Activated naive CD8-positive, alpha-beta T cell treated with anti-CD3 and anti-CD28 coated beads for 36 hours (primary cell): ENCODE measurements at regions not wholly inside any gene's neighbourhood (a gene's known extent, or its start where the extent isn't known, plus 50 kb on each side); places are given as distances from the start of the nearest gene placed in this dataset.
A peak's percentile ranks its signal among the peaks of the same experiment; 100 is the strongest.
"Not testable (repeated sequence)": the region's sequence is repeated elsewhere in the genome, so short reads cannot be mapped to it uniquely, and the experiment has no call there.

Source experiments
- DNase-seq: peaks from one replicate; pipeline ENCODE4 v3.0.0; 2021
- H3K27ac Mint-ChIP-seq: one replicate; pipeline ENCODE4 v1.8.0; 2022; ENCODE audit warnings: mild to moderate bottlenecking, moderate library complexity, mixed read lengths
- H3K27me3 Mint-ChIP-seq: one replicate; pipeline ENCODE4 v1.8.0; 2022; ENCODE audit warnings: mild to moderate bottlenecking, mixed read lengths
- H3K36me3 Mint-ChIP-seq: one replicate; pipeline ENCODE4 v1.8.0; 2021; ENCODE audit warnings: mild to moderate bottlenecking, mixed read lengths
- H3K4me1 Mint-ChIP-seq: one replicate; pipeline ENCODE4 v1.8.0; 2021; ENCODE audit warnings: mixed read lengths
- H3K4me3 Mint-ChIP-seq: one replicate; pipeline ENCODE4 v1.8.0; 2022; ENCODE audit warnings: mild to moderate bottlenecking, moderate library complexity, mixed read lengths
- H3K9me3 Mint-ChIP-seq: one replicate; pipeline ENCODE4 v1.8.0; 2022; ENCODE audit warnings: mixed read lengths

DNA sequence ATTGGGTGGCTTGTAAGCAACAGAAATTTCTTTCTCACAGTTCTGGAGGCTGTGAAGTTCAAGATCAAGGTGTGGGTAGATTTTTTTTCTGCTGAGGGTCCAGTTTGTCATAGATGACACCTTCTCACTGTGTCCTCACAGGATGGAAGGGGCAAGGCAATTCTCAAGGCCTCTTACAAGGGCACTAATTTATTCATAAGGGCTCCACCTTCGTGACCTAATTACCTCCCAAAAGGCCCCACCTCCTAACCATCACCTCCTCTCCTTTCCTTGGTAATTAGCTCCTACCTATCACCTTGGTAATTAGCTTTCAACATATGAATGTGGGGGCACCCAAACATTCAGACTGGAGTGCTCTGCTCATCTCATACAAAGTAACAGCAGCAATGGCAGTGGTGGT is 92.3 kb upstream of the CD44 start:
- Mint-ChIP-seq H3K36me3 (peaks cover 35% of the 10 kb centered on the region), H3K9me3 (peaks cover 15% of the 10 kb centered on the region), H3K4me1 (peaks cover 72% of the 10 kb centered on the region), H3K27ac (peak overlapping the region; percentile 85), H3K4me3 (no peak overlapping the region), H3K27me3 (no peaks in the 10 kb centered on the region)
- DNase-seq, result no peak

GRCh38 chr11:35047179-35047578 is 91.8 kb upstream of the CD44 start:
- Mint-ChIP-seq H3K4me1 (peaks cover 67% of the 10 kb centered on the region), H3K4me3 (peak overlapping the region; percentile 38), H3K36me3 (peaks cover 35% of the 10 kb centered on the region), H3K27me3 (no peaks in the 10 kb centered on the region), H3K27ac (peak overlapping the region; percentile 85), H3K9me3 (peaks cover 15% of the 10 kb centered on the region)
- no peak for DNase-seq

GRCh38 chr11:35047769-35048168 is 91.2 kb upstream of the CD44 start:
- no peak for DNase-seq
- Mint-ChIP-seq H3K4me3 (no peak overlapping the region), H3K9me3 (peaks cover 17% of the 10 kb centered on the region), H3K27ac (peak overlapping the region; percentile 85), H3K4me1 (peaks cover 66% of the 10 kb centered on the region), H3K36me3 (peaks cover 37% of the 10 kb centered on the region), H3K27me3 (no peaks in the 10 kb centered on the region)

DNA sequence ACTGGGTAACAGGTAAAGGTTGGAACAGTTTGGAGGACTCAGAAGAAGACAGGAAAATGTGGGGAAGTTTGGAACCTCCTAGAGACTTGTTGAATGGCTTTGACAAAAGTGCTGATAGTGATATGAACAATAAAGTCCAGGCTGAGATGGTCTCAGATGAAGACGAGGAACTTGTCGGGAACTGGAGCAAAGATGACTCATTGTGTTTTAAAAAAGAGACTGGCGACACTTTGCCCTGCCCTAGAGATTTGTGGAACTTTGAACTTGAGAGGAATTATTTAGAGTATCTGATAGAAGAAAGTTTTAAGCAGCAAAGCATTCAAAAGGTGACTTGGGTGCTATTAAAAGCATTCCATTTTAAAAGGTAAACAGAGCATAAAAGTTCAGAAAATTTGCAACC is 90.6 kb upstream of the CD44 start:
- H3K27me3 Mint-ChIP-seq, DNase-seq, H3K4me3 Mint-ChIP-seq: not testable (repeated sequence)
- Mint-ChIP-seq H3K36me3 (peaks cover 37% of the 10 kb centered on the region), H3K4me1 (peaks cover 66% of the 10 kb centered on the region), H3K27ac (peak overlapping the region; percentile 85), H3K9me3 (peaks cover 17% of the 10 kb centered on the region)

GRCh38 chr11:35049859-35050531 is 89.0 kb upstream of the CD44 start:
- peak overlapping the region; percentile 68 for H3K4me3 Mint-ChIP-seq
- peaks cover 17% of the 10 kb centered on the region for H3K9me3 Mint-ChIP-seq
- peaks cover 37% of the 10 kb centered on the region for H3K36me3 Mint-ChIP-seq
- DNase-seq, result no peak
- H3K27me3 Mint-ChIP-seq, result no peaks in the 10 kb centered on the region
- peak overlapping the region; percentile 83 for H3K27ac Mint-ChIP-seq
- peaks cover 62% of the 10 kb centered on the region for H3K4me1 Mint-ChIP-seq

DNA sequence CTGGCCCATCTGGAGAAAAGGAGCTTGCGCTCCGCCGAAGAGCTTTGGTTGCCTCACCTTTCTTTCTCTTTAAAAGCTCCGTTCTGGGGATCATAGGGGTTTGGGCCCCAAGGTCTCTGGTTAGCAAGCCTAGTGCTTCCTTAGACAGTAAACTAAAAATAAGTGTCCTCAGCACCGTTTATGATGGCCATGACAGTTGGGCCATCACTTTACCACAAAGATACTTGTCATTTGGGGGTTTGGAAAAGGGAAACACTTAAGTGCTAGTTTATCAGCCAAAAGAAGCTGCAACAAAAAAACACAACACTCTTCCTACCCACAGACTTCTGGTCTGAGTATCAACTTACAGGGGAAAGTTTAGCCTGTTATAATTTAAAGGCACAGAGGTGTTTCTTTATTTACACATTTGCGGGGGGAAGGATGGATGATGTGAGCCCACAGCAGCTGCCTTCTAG is 88.4 kb upstream of the CD44 start:
- Mint-ChIP-seq H3K27me3 (no peaks in the 10 kb centered on the region), H3K9me3 (peaks cover 23% of the 10 kb centered on the region), H3K4me1 (peaks cover 58% of the 10 kb centered on the region), H3K27ac (peak overlapping the region; percentile 83), H3K4me3 (peak overlapping the region; percentile 68), H3K36me3 (peaks cover 40% of the 10 kb centered on the region)
- no peak for DNase-seq

- Mint-ChIP-seq H3K36me3 (peaks cover 26% of the 10 kb centered on the region), H3K9me3 (peaks cover 29% of the 10 kb centered on the region), H3K27me3 (no peaks in the 10 kb centered on the region), H3K4me1 (peaks cover 33% of the 10 kb centered on the region), H3K4me3 (no peak overlapping the region), H3K27ac (no peak overlapping the region)
- DNase-seq, result no peak
Measured at GRCh38 chr11:35056391-35057093, 82.4 kb upstream of the CD44 start.

- Mint-ChIP-seq H3K4me1 (peaks cover 32% of the 10 kb centered on the region), H3K27me3 (no peaks in the 10 kb centered on the region), H3K36me3 (peaks cover 26% of the 10 kb centered on the region), H3K9me3 (peaks cover 26% of the 10 kb centered on the region), H3K4me3 (no peak overlapping the region), H3K27ac (no peak overlapping the region)
- DNase-seq, result no peak
Measured at GRCh38 chr11:35057926-35058668, 80.9 kb upstream of the CD44 start.

DNA sequence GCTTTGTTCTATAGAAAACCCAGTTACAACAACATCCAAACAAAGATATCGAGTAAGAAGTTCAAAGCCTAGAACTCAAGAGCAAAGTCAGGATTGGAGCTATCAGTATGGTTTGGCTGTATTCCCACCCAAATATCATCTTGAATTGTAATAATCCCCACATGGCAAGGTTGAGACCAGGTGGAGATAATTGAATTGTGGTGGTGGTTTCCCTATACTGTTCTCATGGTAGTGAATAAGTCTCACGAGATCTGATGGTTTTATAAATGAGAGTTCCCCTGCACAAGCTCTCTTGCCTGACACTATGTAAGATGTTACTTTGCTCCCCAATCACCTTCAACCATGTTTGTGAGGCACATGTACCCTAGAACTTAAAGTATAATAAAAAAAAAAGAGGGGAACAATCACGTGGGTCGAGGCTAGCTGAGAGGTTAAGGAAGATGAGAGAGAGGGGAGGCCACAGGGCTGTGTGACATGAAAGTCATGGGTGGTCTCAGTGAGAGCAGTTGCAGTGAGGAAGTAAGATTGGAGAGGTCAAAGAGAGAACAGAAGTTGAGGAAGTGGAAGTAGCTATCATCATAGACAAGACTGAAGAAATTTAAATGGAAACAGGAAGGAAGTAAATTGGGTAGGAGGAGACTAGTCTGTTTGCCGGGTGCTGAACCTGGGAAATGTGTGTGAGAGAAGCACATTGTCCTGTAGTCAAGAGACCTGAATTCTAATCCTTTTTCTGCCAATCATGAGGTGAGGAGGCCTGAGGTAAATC is 80.1 kb upstream of the CD44 start:
- no peak for DNase-seq
- Mint-ChIP-seq H3K4me1 (peaks cover 32% of the 10 kb centered on the region), H3K9me3 (peaks cover 26% of the 10 kb centered on the region), H3K36me3 (peaks cover 26% of the 10 kb centered on the region), H3K27ac (peak overlapping the region; percentile 79), H3K27me3 (no peaks in the 10 kb centered on the region), H3K4me3 (peak overlapping the region; percentile 40)

GRCh38 chr11:35061516-35062440 is 77.2 kb upstream of the CD44 start:
- H3K4me1 Mint-ChIP-seq, result peaks cover 39% of the 10 kb centered on the region
- H3K27ac Mint-ChIP-seq, result no peak overlapping the region
- peaks cover 19% of the 10 kb centered on the region for H3K36me3 Mint-ChIP-seq
- DNase-seq, result no peak
- no peaks in the 10 kb centered on the region for H3K27me3 Mint-ChIP-seq
- no peak overlapping the region for H3K4me3 Mint-ChIP-seq
- H3K9me3 Mint-ChIP-seq, result peaks cover 18% of the 10 kb centered on the region

DNA sequence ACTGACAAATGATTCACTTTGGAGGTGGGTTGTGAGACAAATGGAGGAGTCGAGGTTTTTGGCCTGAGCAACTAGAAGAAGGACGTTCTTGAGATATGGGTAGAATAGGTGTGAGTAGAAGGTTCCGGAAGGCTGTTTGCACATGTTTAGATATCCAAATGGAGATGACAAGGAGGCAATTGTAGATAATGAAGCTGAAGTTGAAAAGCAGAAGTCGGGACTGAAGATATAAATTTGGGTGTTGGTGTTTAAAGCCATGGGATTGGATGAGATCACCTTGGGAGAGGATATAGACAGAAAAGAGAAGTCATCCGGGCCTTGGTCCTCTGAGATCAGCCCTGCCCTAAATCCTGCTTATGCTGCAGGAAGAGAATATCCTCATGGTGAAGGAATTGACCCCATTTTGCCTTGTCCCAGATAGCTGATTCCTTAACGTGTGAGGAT is 75.5 kb upstream of the CD44 start:
- Mint-ChIP-seq H3K27ac (no peak overlapping the region), H3K27me3 (no peaks in the 10 kb centered on the region), H3K4me3 (no peak overlapping the region), H3K9me3 (peaks cover 15% of the 10 kb centered on the region), H3K4me1 (peaks cover 41% of the 10 kb centered on the region), H3K36me3 (peaks cover 22% of the 10 kb centered on the region)
- no peak for DNase-seq

DNA sequence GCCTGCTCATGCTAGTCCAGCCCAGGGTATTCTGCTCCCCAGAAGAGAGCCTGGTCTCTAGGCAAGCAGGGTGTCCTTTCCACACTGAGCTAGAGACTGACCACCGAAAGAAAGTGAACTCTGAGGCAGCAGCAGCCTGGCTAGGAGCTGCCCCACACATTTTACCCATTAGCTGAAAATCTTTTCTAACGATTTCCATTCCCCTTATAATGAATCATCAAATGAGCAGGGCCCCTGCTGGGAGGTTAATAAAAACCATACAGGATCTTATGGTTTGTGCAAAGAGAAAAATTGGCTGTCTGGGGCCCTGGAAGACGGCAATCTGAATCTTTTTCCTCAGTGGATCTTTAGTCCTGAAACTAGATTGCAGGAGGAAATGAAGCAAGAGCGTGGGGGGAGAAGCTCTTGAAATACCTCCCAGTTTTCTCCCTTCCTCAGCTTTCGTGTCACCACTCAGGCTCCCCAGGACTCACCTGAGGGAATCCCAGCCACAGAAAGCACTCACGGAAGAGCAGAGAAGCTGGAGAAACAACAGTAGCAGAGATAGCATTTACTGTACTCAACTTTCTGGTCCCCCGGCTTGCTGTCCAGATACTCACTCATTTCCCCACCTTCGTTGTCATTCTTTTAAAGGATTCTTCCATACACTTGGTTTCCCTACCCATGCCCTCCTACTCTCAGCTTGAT is 74.7 kb upstream of the CD44 start:
- Mint-ChIP-seq H3K36me3 (peaks cover 17% of the 10 kb centered on the region), H3K4me1 (peaks cover 37% of the 10 kb centered on the region), H3K9me3 (peaks cover 12% of the 10 kb centered on the region), H3K27me3 (no peaks in the 10 kb centered on the region), H3K4me3 (no peak overlapping the region), H3K27ac (no peak overlapping the region)
- DNase-seq, result no peak

- no peaks in the 10 kb centered on the region for H3K27me3 Mint-ChIP-seq
- H3K27ac Mint-ChIP-seq, result no peak overlapping the region
- no peak overlapping the region for H3K4me3 Mint-ChIP-seq
- H3K9me3 Mint-ChIP-seq, result peaks cover 24% of the 10 kb centered on the region
- peaks cover 29% of the 10 kb centered on the region for H3K36me3 Mint-ChIP-seq
- no peak for DNase-seq
- H3K4me1 Mint-ChIP-seq, result peaks cover 34% of the 10 kb centered on the region
Measured at GRCh38 chr11:35065566-35065965, 73.4 kb upstream of the CD44 start.
